PFSK-1 (cell line): ENCODE measurements at regions not wholly inside any gene's neighbourhood (a gene's known extent, or its start where the extent isn't known, plus 50 kb on each side); places are given as distances from the start of the nearest gene placed in this dataset.

Experiments used
- FOXP2 ChIP-seq: optimal IDR thresholded peaks from 2 replicates; pipeline ENCODE3; 2011; ENCODE audit warnings: borderline replicate concordance, control low read depth, inconsistent platforms; ENCODE audit not compliant: insufficient read depth; ENCODE audit errors: extremely low read length, extremely low read depth
- POLR2AphosphoS5 ChIP-seq: IDR thresholded peaks from 2 replicates; pipeline ENCODE4 v1.6.1; 2012; ENCODE audit warnings: low read depth, mild to moderate bottlenecking, control low read depth, low read length, moderate library complexity
- REST ChIP-seq, 2 experiments: IDR thresholded peaks; 2 replicates each; pipeline versions ENCODE4 v1.6.1 to v1.8.0; 2011 to 2012; ENCODE audit warnings: low read depth in 2 of 2, low read length in 2 of 2, control low read depth in 1 of 2, inconsistent platforms in 1 of 2, mild to moderate bottlenecking in 1 of 2, moderate library complexity in 1 of 2; ENCODE audit not compliant: insufficient read depth in 1 of 2

GRCh38 chr2:186058614-186059013, 320.0 kb downstream of the FSIP2 start:
- TF ChIP-seq POLR2AphosphoS5 (no peak), REST (IDR thresholded peaks at IDR 0.05; ENCODE audit: insufficient read depth in 1 of 2, low read depth in 2 of 2, low read length in 2 of 2) (no peak), FOXP2 (no peak)
